ENCODE measurements at regions not wholly inside any gene's neighbourhood (a gene's known extent, or its start where the extent isn't known, plus 50 kb on each side); places are given as distances from the start of the nearest gene placed in this dataset.

GRCh38 chr15:93553167-93553935 is 464.3 kb upstream of the RGMA start (continued):
- TF ChIP-seq WRNIP1 (IDR thresholded peaks at IDR 0.05; ENCODE audit: borderline replicate concordance, low read depth, low read length) = no peak
- no peak for TF ChIP-seq PAX5 (IDR thresholded peaks at IDR 0.05; ENCODE audit: borderline replicate concordance, low read depth, low read length)
- no peak for TF ChIP-seq ZBED1 (IDR thresholded peaks at IDR 0.05; ENCODE audit: borderline replicate concordance)

GRCh38 chr15:93543093-93543492 is 454.1 kb upstream of the RGMA start:
- intact Hi-C loops (cut with micrococcal nuclease; ENCODE audit: unreplicated experiment) = no loop called here

More at GRCh38 chr15:93543093-93543492, 454.1 kb upstream of the RGMA start:
- H4K20me1 ChIP-seq (ENCODE audit: control insufficient read depth, insufficient read depth) = no peaks in the 10 kb centered on the region
- CTCF ChIA-PET = interaction anchor here (0.7 kb wide), 1 partner anchor 167 kb away, joined by 3 read pairs; no protein-coding TSS in a partner anchor
- H3K9me3 ChIP-seq (replicated peaks; ENCODE audit: control insufficient read depth, insufficient read depth, low read length) = no peaks in the 10 kb centered on the region
- ATAC-seq (no peak), DNase-seq (ENCODE audit: low read depth, low spot score) (no peak), FAIRE-seq (no peak)
- BruUV-seq (replicated peaks) = no TSS peak
- no peaks in the 10 kb centered on the region for H3K4me1 ChIP-seq (ENCODE audit: control insufficient read depth, insufficient read depth, low read length)
- H3K79me2 ChIP-seq (ENCODE audit: control insufficient read depth, insufficient read depth, low read length) = no peaks in the 10 kb centered on the region
- in situ Hi-C loops (cut with MboI) = no loop called here
- RAD21 ChIA-PET (ENCODE audit: unreplicated experiment) = no interaction called here
- no peak overlapping the region for H3K4me3 ChIP-seq
- H3K4me2 ChIP-seq (ENCODE audit: control insufficient read depth, insufficient read depth) = no peak overlapping the region
- no peaks in the 10 kb centered on the region for H3K27me3 ChIP-seq (replicated peaks in 1 of 2; ENCODE audit: control insufficient read depth in 2 of 2, insufficient read depth in 2 of 2, low read length in 1 of 2)
- TF ChIP-seq RAD51 (IDR thresholded peaks at IDR 0.05) (no peak), ETV6 (conservative IDR thresholded peaks at IDR 0.05 in 1 of 2, IDR thresholded peaks at IDR 0.05 in 1 of 2; ENCODE audit: borderline replicate concordance in 1 of 2, low read depth in 1 of 2) (no peak), ZBTB11 (CRISPR knock-in tag; IDR thresholded peaks at IDR 0.05) (no peak), ZNF622 (IDR thresholded peaks at IDR 0.05) (no peak), SUZ12 (IDR thresholded peaks at IDR 0.05; ENCODE audit: unreplicated experiment) (no peak), ZNF592 (IDR thresholded peaks at IDR 0.05) (no peak), ZNF207 (IDR thresholded peaks at IDR 0.05; ENCODE audit: borderline replicate concordance) (no peak)
- POLR2A ChIA-PET = no interaction called here
- WGBS (ENCODE audit: insufficient coverage, insufficient replicate concordance, low lambda C conversion rate, missing lambda C conversion rate) = 31% methylated on average over 3 of the region's 3 CpGs
- H3K9ac ChIP-seq (ENCODE audit: control insufficient read depth, insufficient read depth, low read length) = no peak overlapping the region
- no peak overlapping the region for H3K27ac ChIP-seq (ENCODE audit: control insufficient read depth, insufficient read depth)
- SMC1A ChIA-PET (ENCODE audit: uncharacterized antibody, unreplicated experiment) = no interaction called here
- no peak overlapping the region for H2AFZ ChIP-seq (ENCODE audit: control insufficient read depth, low read depth, low read length)
- H3K36me3 ChIP-seq (ENCODE audit: control insufficient read depth in 2 of 2, insufficient read depth in 2 of 2, low read length in 1 of 2) = no peaks in the 10 kb centered on the region

All from GM12878 (cell line).